ENCODE measurements at regions not wholly inside any gene's neighbourhood (a gene's known extent, or its start where the extent isn't known, plus 50 kb on each side); places are given as distances from the start of the nearest gene placed in this dataset.

- no peak for TF ChIP-seq EZH2 (IDR thresholded peaks at IDR 0.05; ENCODE audit: borderline replicate concordance, low read length)
- TF ChIP-seq CTCF (conservative IDR thresholded peaks at IDR 0.05 in 1 of 2, IDR thresholded peaks at IDR 0.05 in 1 of 2; ENCODE audit: extremely low read depth in 1 of 2, insufficient read depth in 1 of 2, low read depth in 1 of 2, low read length in 2 of 2): no peak
Measured at GRCh38 chr7:81111781-81112540, 193.1 kb upstream of the SEMA3C start.
